H1 (cell line): ENCODE measurements at regions not wholly inside any gene's neighbourhood (a gene's known extent, or its start where the extent isn't known, plus 50 kb on each side); places are given as distances from the start of the nearest gene placed in this dataset.

Experiments
- CBX5 ChIP-seq: fragments of 300-800, 300-1000 bp; sonication (generic); IDR thresholded peaks from 2 replicates; pipeline ENCODE4 v1.7.1; 2016; ENCODE audit warnings: antibody characterized with exemption, low read length, low read depth
- JUN ChIP-seq: IDR thresholded peaks from 2 replicates; pipeline ENCODE4 v1.6.1; 2011; ENCODE audit warnings: low read depth, mild to moderate bottlenecking, improper control_type of control experiment, low read length
- JUND ChIP-seq: IDR thresholded peaks from 2 replicates; pipeline ENCODE4 v1.6.1; 2011; ENCODE audit warnings: mild to moderate bottlenecking, improper control_type of control experiment, low read length
- POU5F1 ChIP-seq: IDR thresholded peaks from 2 replicates; pipeline ENCODE4 v1.6.1; 2011; ENCODE audit warnings: low read depth, mild to moderate bottlenecking, low read length, moderate library complexity
- RAD21 ChIP-seq, 2 experiments: IDR thresholded peaks in 1 of 2; conservative IDR thresholded peaks in 1 of 2; 2 replicates each; pipeline ENCODE4 v1.6.1; 2011; ENCODE audit warnings: low read depth in 2 of 2, low read length in 2 of 2, improper control_type of control experiment in 1 of 2, inconsistent platforms in 1 of 2, mild to moderate bottlenecking in 1 of 2, moderate library complexity in 1 of 2
- RBBP5 ChIP-seq: IDR thresholded peaks from 2 replicates; pipeline ENCODE4 v1.7.1; 2012; ENCODE audit warnings: low read depth, mild to moderate bottlenecking, inconsistent platforms, low read length, moderate library complexity, borderline replicate concordance
- SAP30 ChIP-seq: fragments of 300-600 bp; sonication (generic); IDR thresholded peaks from 2 replicates; pipeline ENCODE4 v1.7.1; 2012; ENCODE audit warnings: low read length, moderate library complexity, mild to moderate bottlenecking, inconsistent platforms; ENCODE audit not compliant: insufficient read depth, insufficient replicate concordance
- SIX5 ChIP-seq: IDR thresholded peaks from 2 replicates; pipeline ENCODE4 v1.6.1; 2011; ENCODE audit warnings: mild to moderate bottlenecking, low read depth, low read length
- TEAD4 ChIP-seq: IDR thresholded peaks from 2 replicates; pipeline ENCODE4 v1.6.1; 2012; ENCODE audit warnings: low read depth, low read length, inconsistent platforms, mixed read lengths
- YY1 ChIP-seq: IDR thresholded peaks from 2 replicates; pipeline ENCODE4 v1.6.1; 2011; ENCODE audit warnings: low read depth, mild to moderate bottlenecking, low read length
- TF ChIP-seq, protein P1 (sequence below): fragments of 300-600 bp; sonication (generic); IDR thresholded peaks from 2 replicates; pipeline ENCODE4 v1.7.1; 2012; ENCODE audit warnings: low read length, moderate library complexity, mild to moderate bottlenecking, inconsistent platforms; ENCODE audit not compliant: insufficient replicate concordance

DNA sequence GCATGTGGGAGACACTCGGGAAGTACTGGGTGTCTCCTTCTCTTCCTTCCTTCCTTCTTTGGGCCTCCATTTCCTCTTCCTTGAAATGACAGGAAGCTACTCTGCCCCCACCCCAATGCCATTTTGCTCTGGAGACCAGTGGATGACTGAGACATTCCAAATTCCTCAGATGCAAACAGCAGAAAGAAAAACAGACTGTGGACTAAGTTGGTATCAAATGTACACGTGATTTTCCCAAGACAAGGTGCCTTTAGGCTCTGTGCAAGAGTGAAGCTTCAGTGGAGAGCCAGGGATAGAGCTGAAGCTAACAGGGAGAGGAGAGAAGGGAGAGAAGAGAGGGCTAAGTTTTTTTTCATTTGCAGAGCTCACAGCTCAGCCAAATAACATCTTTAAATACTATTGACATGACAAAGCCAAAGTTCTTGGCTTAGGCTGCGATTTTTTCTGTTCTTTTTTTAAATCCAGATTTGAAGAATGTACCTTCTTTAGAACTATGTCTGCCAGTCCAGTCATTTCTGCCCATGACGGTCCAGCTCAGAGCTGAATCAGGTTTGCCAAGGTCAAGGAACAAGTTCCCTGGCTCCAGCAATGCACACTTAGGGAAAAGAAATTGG is 84.5 kb upstream of the LCLAT1 start (continued):
- TF ChIP-seq RAD21 (IDR thresholded peaks at IDR 0.05 in 1 of 2, conservative IDR thresholded peaks at IDR 0.05 in 1 of 2; ENCODE audit: low read depth in 2 of 2, low read length in 2 of 2) (no peak), YY1 (no peak), RBBP5 (no peak), SAP30 (no peak), SIX5 (no peak), POU5F1 (no peak), JUN (no peak), TEAD4 (no peak), JUND (no peak), CBX5 (no peak)
- TF ChIP-seq, protein P1, sequence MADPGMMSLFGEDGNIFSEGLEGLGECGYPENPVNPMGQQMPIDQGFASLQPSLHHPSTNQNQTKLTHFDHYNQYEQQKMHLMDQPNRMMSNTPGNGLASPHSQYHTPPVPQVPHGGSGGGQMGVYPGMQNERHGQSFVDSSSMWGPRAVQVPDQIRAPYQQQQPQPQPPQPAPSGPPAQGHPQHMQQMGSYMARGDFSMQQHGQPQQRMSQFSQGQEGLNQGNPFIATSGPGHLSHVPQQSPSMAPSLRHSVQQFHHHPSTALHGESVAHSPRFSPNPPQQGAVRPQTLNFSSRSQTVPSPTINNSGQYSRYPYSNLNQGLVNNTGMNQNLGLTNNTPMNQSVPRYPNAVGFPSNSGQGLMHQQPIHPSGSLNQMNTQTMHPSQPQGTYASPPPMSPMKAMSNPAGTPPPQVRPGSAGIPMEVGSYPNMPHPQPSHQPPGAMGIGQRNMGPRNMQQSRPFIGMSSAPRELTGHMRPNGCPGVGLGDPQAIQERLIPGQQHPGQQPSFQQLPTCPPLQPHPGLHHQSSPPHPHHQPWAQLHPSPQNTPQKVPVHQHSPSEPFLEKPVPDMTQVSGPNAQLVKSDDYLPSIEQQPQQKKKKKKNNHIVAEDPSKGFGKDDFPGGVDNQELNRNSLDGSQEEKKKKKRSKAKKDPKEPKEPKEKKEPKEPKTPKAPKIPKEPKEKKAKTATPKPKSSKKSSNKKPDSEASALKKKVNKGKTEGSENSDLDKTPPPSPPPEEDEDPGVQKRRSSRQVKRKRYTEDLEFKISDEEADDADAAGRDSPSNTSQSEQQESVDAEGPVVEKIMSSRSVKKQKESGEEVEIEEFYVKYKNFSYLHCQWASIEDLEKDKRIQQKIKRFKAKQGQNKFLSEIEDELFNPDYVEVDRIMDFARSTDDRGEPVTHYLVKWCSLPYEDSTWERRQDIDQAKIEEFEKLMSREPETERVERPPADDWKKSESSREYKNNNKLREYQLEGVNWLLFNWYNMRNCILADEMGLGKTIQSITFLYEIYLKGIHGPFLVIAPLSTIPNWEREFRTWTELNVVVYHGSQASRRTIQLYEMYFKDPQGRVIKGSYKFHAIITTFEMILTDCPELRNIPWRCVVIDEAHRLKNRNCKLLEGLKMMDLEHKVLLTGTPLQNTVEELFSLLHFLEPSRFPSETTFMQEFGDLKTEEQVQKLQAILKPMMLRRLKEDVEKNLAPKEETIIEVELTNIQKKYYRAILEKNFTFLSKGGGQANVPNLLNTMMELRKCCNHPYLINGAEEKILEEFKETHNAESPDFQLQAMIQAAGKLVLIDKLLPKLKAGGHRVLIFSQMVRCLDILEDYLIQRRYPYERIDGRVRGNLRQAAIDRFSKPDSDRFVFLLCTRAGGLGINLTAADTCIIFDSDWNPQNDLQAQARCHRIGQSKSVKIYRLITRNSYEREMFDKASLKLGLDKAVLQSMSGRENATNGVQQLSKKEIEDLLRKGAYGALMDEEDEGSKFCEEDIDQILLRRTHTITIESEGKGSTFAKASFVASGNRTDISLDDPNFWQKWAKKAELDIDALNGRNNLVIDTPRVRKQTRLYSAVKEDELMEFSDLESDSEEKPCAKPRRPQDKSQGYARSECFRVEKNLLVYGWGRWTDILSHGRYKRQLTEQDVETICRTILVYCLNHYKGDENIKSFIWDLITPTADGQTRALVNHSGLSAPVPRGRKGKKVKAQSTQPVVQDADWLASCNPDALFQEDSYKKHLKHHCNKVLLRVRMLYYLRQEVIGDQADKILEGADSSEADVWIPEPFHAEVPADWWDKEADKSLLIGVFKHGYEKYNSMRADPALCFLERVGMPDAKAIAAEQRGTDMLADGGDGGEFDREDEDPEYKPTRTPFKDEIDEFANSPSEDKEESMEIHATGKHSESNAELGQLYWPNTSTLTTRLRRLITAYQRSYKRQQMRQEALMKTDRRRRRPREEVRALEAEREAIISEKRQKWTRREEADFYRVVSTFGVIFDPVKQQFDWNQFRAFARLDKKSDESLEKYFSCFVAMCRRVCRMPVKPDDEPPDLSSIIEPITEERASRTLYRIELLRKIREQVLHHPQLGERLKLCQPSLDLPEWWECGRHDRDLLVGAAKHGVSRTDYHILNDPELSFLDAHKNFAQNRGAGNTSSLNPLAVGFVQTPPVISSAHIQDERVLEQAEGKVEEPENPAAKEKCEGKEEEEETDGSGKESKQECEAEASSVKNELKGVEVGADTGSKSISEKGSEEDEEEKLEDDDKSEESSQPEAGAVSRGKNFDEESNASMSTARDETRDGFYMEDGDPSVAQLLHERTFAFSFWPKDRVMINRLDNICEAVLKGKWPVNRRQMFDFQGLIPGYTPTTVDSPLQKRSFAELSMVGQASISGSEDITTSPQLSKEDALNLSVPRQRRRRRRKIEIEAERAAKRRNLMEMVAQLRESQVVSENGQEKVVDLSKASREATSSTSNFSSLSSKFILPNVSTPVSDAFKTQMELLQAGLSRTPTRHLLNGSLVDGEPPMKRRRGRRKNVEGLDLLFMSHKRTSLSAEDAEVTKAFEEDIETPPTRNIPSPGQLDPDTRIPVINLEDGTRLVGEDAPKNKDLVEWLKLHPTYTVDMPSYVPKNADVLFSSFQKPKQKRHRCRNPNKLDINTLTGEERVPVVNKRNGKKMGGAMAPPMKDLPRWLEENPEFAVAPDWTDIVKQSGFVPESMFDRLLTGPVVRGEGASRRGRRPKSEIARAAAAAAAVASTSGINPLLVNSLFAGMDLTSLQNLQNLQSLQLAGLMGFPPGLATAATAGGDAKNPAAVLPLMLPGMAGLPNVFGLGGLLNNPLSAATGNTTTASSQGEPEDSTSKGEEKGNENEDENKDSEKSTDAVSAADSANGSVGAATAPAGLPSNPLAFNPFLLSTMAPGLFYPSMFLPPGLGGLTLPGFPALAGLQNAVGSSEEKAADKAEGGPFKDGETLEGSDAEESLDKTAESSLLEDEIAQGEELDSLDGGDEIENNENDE = no peak
